ENCODE measurements at regions not wholly inside any gene's neighbourhood (a gene's known extent, or its start where the extent isn't known, plus 50 kb on each side); places are given as distances from the start of the nearest gene placed in this dataset.

DNA sequence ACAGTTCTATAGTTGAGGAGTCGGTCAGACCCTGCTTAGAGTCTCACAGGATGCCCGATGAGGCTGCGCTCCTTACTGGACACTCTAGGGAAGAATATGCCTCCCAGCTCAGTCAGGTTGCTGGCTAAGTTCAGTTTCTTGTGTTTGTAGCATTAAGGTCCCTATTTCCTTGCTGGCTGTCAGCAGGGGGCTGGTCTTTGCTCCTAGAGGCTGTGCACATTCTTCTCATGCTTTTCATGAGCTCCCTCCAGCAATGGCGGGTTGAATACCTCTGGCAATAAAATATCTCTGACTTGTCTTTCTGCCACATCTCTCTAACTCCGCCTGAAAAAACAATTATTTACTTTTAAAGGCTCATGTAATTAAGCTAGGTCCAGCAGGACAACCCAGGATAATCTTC lies 79.4 kb upstream of the DNAJC10 start:
- TF ChIP-seq, protein P1, sequence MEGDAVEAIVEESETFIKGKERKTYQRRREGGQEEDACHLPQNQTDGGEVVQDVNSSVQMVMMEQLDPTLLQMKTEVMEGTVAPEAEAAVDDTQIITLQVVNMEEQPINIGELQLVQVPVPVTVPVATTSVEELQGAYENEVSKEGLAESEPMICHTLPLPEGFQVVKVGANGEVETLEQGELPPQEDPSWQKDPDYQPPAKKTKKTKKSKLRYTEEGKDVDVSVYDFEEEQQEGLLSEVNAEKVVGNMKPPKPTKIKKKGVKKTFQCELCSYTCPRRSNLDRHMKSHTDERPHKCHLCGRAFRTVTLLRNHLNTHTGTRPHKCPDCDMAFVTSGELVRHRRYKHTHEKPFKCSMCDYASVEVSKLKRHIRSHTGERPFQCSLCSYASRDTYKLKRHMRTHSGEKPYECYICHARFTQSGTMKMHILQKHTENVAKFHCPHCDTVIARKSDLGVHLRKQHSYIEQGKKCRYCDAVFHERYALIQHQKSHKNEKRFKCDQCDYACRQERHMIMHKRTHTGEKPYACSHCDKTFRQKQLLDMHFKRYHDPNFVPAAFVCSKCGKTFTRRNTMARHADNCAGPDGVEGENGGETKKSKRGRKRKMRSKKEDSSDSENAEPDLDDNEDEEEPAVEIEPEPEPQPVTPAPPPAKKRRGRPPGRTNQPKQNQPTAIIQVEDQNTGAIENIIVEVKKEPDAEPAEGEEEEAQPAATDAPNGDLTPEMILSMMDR (IDR thresholded peaks at IDR 0.05): no peak

DNA sequence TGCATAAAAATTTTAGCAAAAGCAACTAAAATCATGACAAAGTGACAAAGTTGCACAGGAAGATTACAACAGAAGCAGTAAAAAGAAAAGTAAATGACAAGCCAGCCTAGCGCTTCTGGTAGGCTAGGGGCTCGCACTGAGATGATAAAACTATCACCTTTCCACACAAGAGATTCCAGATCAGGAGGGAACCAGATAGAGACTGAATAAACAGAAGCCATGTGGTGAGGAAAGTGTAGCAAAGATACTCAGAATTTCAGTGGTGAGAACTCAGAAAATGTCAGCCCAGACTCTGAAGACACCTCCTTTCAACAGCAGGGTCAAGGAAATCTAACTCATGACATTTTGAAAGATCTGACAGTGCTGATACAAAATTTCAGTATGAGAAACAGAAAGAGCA lies 77.4 kb upstream of the DNAJC10 start:
- TF ChIP-seq, protein P1 (IDR thresholded peaks at IDR 0.05): no peak

DNA sequence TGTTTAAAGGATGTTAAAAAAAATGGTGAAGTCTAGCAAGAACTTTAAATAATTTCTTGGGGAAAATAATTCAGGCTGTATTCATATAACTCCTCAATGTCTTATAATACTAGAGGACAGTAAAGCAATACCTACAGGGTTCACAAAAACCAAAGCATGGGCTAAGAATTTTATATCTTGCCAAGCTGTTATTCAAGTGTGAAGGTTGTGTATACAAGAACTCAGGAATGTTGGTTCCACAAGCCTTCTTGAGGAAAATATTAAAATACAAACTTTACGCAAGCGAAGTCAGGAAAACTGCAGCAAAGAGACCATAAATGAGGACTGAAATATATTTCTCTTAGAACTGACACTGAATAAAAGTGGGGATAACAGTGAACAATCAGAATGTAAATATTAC lies 76.1 kb upstream of the DNAJC10 start:
- TF ChIP-seq, protein P1 (IDR thresholded peaks at IDR 0.05): no peak

DNA sequence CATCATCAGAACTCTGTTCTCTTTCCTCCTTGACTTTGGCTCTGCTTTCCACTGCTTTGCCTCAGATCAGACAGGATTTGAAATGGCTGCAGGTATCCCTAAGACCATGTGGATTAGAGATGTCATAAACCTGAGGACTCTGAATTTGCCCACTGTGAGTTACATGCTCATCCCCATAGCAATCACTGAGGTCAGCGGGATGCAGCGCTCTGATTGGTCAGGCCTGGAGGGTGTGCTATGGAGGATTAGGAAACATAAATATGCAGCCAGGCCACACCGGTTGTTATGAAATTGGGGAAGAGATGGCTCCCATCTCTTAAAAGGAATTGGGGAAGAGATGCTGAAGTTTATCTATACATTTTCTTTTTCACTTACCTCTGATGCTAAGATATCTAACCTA lies 73.7 kb upstream of the DNAJC10 start:
- TF ChIP-seq, protein P1 (IDR thresholded peaks at IDR 0.05): no peak

DNA sequence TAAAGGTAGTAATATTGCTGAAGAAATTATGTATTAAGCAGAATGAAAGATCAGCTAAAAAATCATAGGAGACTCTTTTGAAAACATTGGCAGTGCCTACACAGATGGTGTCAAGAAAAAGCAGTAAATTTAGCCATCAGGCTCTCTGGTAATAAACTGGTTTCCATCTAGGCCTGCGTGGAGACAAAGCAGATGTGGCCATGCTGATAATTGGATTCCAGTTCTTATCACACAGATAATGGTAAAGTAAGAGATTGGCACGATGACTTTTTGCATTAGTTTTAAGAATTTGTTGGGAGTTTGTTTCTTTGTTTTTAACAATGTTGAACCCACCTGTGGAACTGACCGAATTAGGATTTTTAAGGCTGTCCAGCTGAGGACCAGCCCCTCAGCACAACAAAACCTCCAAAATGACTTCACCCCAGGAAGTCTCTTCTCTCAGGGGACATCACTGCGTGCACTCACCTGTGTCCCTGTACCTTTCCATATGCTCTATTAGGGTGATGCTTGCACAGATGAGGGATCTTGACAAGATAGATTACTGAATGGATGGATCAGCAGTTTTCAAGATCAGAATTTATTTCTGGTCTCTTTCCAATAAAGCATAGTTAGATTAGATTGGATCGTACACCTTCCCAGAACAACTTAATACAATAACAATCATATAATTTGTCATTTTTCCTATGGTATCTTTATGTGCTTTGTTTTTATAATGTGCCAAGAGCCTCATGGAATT lies 69.1 kb upstream of the DNAJC10 start:
- TF ChIP-seq, protein P1 (IDR thresholded peaks at IDR 0.05): no peak

DNA sequence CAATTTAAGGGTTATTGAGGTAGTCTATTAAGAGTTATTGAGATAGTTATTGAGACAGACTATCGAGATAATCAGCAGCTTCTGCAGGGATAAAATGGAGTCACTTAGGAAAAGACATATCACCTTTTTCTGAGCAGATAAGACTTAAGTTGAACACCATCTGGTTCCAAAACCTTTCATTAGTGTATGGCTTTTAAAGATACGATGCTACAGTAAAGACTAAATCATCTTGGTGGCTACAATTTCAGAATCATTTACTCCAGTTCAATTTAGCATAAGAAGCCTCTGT lies 68.6 kb upstream of the DNAJC10 start:
- TF ChIP-seq, protein P1 (IDR thresholded peaks at IDR 0.05): no peak

DNA sequence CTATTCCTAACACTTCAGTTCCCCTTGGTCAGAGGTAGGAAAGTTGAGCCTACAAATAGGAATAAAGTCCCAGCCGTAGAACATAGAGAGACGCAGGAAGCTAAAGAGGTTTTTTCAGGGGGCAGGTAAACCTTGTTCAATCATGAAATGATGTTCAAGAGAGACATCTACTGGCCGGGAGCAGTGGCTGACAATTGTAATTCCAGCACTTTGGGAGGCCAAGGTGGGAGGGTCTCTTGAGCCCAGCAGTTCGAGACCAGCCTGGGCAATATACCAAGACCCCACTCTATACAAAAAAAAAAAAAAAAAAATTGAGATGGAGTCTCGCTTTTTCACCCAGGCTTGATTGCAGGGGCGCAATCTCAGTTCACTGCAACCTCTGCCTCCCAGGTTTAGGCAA lies 66.7 kb upstream of the DNAJC10 start:
- TF ChIP-seq, protein P1 (IDR thresholded peaks at IDR 0.05): peak; percentile 56

DNA sequence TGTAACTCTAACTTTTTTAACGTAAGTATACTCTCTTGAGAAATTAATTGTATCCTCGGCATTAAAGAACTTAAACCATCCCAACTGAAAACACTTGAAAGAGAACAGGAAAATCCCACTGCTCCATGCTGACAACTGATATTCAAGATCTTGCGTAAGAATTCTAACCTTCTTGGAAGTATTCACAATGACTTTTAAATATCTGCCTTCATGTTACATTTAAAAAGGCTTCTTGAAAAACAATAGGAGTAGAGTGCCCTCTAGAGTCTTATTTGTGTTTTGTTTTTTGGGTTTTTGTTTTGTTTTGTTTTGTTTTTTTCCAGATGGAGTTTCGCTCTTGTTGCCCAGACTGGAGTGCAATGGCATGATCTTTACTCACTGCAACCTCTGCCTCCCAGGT lies 65.4 kb upstream of the DNAJC10 start:
- TF ChIP-seq, protein P1 (IDR thresholded peaks at IDR 0.05): peak; percentile 44; the same call in 1 of the 2 replicates

All from LNCAP (cell line).